NCI-H1436 treated with DMSO at 0.1 percent for 48 hours (cell line): ENCODE measurements at regions not wholly inside any gene's neighbourhood (a gene's known extent, or its start where the extent isn't known, plus 50 kb on each side); places are given as distances from the start of the nearest gene placed in this dataset.
"Not testable (repeated sequence)": the region's sequence is repeated elsewhere in the genome, so short reads cannot be mapped to it uniquely, and the experiment has no call there.

ENCODE experiments used
- DNase-seq: peaks from one replicate; lab custom pipeline; 2025; lab: John Stamatoyannopoulos, UW

- DNase-seq: no peak
Observed at GRCh38 chr6:165008971-165009370, 300.4 kb downstream of the C6orf118 start.

GRCh38 chr6:165002866-165003265, 306.5 kb downstream of the C6orf118 start:
- no peak for DNase-seq

- DNase-seq: no peak
Observed at GRCh38 chr6:165002358-165002757, 307.0 kb downstream of the C6orf118 start.

GRCh38 chr6:165001502-165002157, 307.8 kb downstream of the C6orf118 start:
- DNase-seq: no peak

GRCh38 chr6:164998297-164998696, 311.1 kb downstream of the C6orf118 start:
- DNase-seq: no peak

- no peak for DNase-seq
Observed at GRCh38 chr6:164996838-164997237, 312.6 kb downstream of the C6orf118 start.

- DNase-seq: no peak
Observed at GRCh38 chr6:164991573-164991972, 317.8 kb downstream of the C6orf118 start.

GRCh38 chr6:164990901-164991300, 318.5 kb downstream of the C6orf118 start:
- DNase-seq: no peak

GRCh38 chr6:164982389-164982788, 327.0 kb downstream of the C6orf118 start:
- no peak for DNase-seq

GRCh38 chr6:164967102-164967501, 342.3 kb downstream of the C6orf118 start:
- DNase-seq: no peak

- DNase-seq: no peak
Observed at GRCh38 chr6:164962805-164963204, 346.6 kb downstream of the C6orf118 start.

- DNase-seq: no peak
Observed at GRCh38 chr6:164947164-164947563, 362.2 kb downstream of the C6orf118 start.

- no peak for DNase-seq
Observed at GRCh38 chr6:164942271-164942670, 367.1 kb downstream of the C6orf118 start.

GRCh38 chr6:164933238-164933794, 376.1 kb downstream of the C6orf118 start:
- not testable (repeated sequence) for DNase-seq

- DNase-seq: no peak
Observed at GRCh38 chr6:164929408-164929977, 379.9 kb downstream of the C6orf118 start.

- no peak for DNase-seq
Observed at GRCh38 chr6:164928728-164929407, 380.5 kb downstream of the C6orf118 start.

- no peak for DNase-seq
Observed at GRCh38 chr6:164928057-164928727, 381.2 kb downstream of the C6orf118 start.

- DNase-seq: peak; percentile 31
Observed at GRCh38 chr6:164927288-164928056, 381.9 kb downstream of the C6orf118 start.

GRCh38 chr6:164926686-164927085, 382.7 kb downstream of the C6orf118 start:
- no peak for DNase-seq

GRCh38 chr6:164925681-164926530, 383.5 kb downstream of the C6orf118 start:
- no peak for DNase-seq

GRCh38 chr6:164924674-164925073, 384.7 kb downstream of the C6orf118 start:
- DNase-seq: no peak
